AG09309 (cell line): ENCODE measurements at regions not wholly inside any gene's neighbourhood (a gene's known extent, or its start where the extent isn't known, plus 50 kb on each side); places are given as distances from the start of the nearest gene placed in this dataset.

Experiments
- DNase-seq: peaks from one replicate; pipeline ENCODE4 v3.0.0-alpha.2; 2010; ENCODE audit warnings: low read depth
- H3K4me3 ChIP-seq: 2 replicates; pipeline ENCODE4 v1.5.1; 2011; ENCODE audit warnings: mild to moderate bottlenecking, low read depth, low read length, moderate library complexity; ENCODE audit not compliant: control insufficient read depth
- CTCF ChIP-seq: IDR thresholded peaks from 2 replicates; pipeline ENCODE4 v1.5.1; 2011; ENCODE audit warnings: mild to moderate bottlenecking, low read depth, low read length, inconsistent platforms; ENCODE audit not compliant: insufficient read depth, control insufficient read depth; ENCODE audit errors: missing control alignments

GRCh38 chr2:224258059-224258458 lies 143.8 kb downstream of the FAM124B start:
- no peak for DNase-seq
- H3K4me3 ChIP-seq = no peak overlapping the region
- no peak for TF ChIP-seq CTCF

- DNase-seq = no peak
- H3K4me3 ChIP-seq = no peak overlapping the region
- TF ChIP-seq CTCF = no peak
These were observed 144.8 kb downstream of the FAM124B start for GRCh38 chr2:224257156-224257555.

GRCh38 chr2:224253464-224253863 lies 148.4 kb downstream of the FAM124B start:
- no peak for DNase-seq
- no peak overlapping the region for H3K4me3 ChIP-seq
- TF ChIP-seq CTCF = no peak

- H3K4me3 ChIP-seq = no peak overlapping the region
These were observed 149.3 kb downstream of the FAM124B start for GRCh38 chr2:224252631-224253030.

GRCh38 chr2:224248944-224249371 lies 152.9 kb downstream of the FAM124B start:
- H3K4me3 ChIP-seq = no peak overlapping the region
- DNase-seq = no peak
- TF ChIP-seq CTCF = no peak

More at GRCh38 chr2:224252631-224253030, 149.3 kb downstream of the FAM124B start:
- no peak for TF ChIP-seq CTCF
- DNase-seq = peak; percentile 77

GRCh38 chr2:224242561-224242960 lies 159.3 kb downstream of the FAM124B start:
- no peak for DNase-seq
- no peak for TF ChIP-seq CTCF
- no peak overlapping the region for H3K4me3 ChIP-seq

- TF ChIP-seq CTCF = no peak
- DNase-seq = no peak
- no peak overlapping the region for H3K4me3 ChIP-seq
These were observed 160.1 kb downstream of the FAM124B start for GRCh38 chr2:224241812-224242211.
